Neural cell (in vitro differentiated cells): ENCODE measurements at regions not wholly inside any gene's neighbourhood (a gene's known extent, or its start where the extent isn't known, plus 50 kb on each side); places are given as distances from the start of the nearest gene placed in this dataset.

Source experiments
- H2AFZ ChIP-seq: fragments of 200-600, 300-800 bp; sonication (generic), shearing (Covaris generic); 2 replicates; pipeline ENCODE4 v1.6.0; 2014; ENCODE audit warnings: low read depth, mild to moderate bottlenecking, antibody characterized with exemption, low read length, moderate library complexity
- H3F3A ChIP-seq: fragments of 200-600 bp; shearing (Covaris generic); 2 replicates; pipeline ENCODE4 v1.6.1; 2016; ENCODE audit warnings: mild to moderate bottlenecking, moderate library complexity, mixed read lengths, antibody characterized with exemption, low read length; ENCODE audit not compliant: insufficient read depth, poor library complexity, severe bottlenecking
- H3K27ac ChIP-seq: fragments of 200-600, 300-800 bp; sonication (generic), shearing (Covaris generic); 2 replicates; pipeline ENCODE4 v1.5.1; 2014; ENCODE audit warnings: mild to moderate bottlenecking, low read length, moderate library complexity
- H3K27me3 ChIP-seq: fragments of 300-800, 200-600 bp; sonication (generic), shearing (Covaris generic); 2 replicates; pipeline ENCODE4 v1.6.0; 2014; ENCODE audit warnings: mild to moderate bottlenecking, low read depth, low read length, moderate library complexity; ENCODE audit not compliant: insufficient read depth
- H3K36me3 ChIP-seq: fragments of 300-800, 200-600 bp; sonication (generic), shearing (Covaris generic); 2 replicates; pipeline ENCODE4 v1.5.1; 2014; ENCODE audit warnings: mild to moderate bottlenecking, antibody characterized with exemption, low read length, moderate library complexity; ENCODE audit not compliant: insufficient read depth
- H3K4me2 ChIP-seq: fragments of 300-800, 200-600 bp; sonication (generic), shearing (Covaris generic); 2 replicates; pipeline ENCODE4 v1.6.0; 2014; ENCODE audit warnings: mild to moderate bottlenecking, low read length
- H3K4me3 ChIP-seq: fragments of 300-800, 200-600 bp; sonication (generic), shearing (Covaris generic); 2 replicates; pipeline ENCODE4 v1.5.1; 2014; ENCODE audit warnings: mild to moderate bottlenecking, low read length, moderate library complexity
- H3K79me2 ChIP-seq: fragments of 200-600 bp; shearing (Covaris generic); replicated peaks from 2 replicates; pipeline ENCODE4 v1.6.0; 2014; ENCODE audit warnings: mild to moderate bottlenecking, low read length, moderate library complexity; ENCODE audit not compliant: insufficient read depth
- H3K9ac ChIP-seq: fragments of 300-800, 200-600 bp; sonication (generic), shearing (Covaris generic); 2 replicates; pipeline ENCODE4 v1.6.1; 2016; ENCODE audit warnings: mild to moderate bottlenecking, low read length, mixed read lengths
- H3K9me2 ChIP-seq: fragments of 200-600 bp; shearing (Covaris generic); 2 replicates; pipeline ENCODE4 v1.6.1; 2016; ENCODE audit warnings: mild to moderate bottlenecking, low read length, mixed read lengths; ENCODE audit not compliant: insufficient read depth
- H3K9me3 ChIP-seq: fragments of 200-600, 300-800 bp; sonication (generic), shearing (Covaris generic); 2 replicates; pipeline ENCODE4 v1.6.1; 2016; ENCODE audit warnings: mild to moderate bottlenecking, mixed run types, low read length, moderate library complexity, mixed read lengths
- H4K20me1 ChIP-seq: fragments of 200-600 bp; shearing (Covaris generic); 2 replicates; pipeline ENCODE4 v1.6.1; 2016; ENCODE audit warnings: mild to moderate bottlenecking, mixed run types; ENCODE audit not compliant: insufficient read depth
- EP300 ChIP-seq: fragments of 450-650 bp; conservative IDR thresholded peaks from 2 replicates; pipeline ENCODE4 v1.6.1; 2014; ENCODE audit warnings: antibody characterized with exemption, mild to moderate bottlenecking, moderate library complexity; ENCODE audit not compliant: poor library complexity, severe bottlenecking
- EZH2 ChIP-seq: fragments of 200-600, 300-800 bp; shearing (Covaris generic), sonication (generic); IDR thresholded peaks from 2 replicates; pipeline ENCODE4 v1.6.1; 2014; ENCODE audit warnings: antibody characterized with exemption, low read length, borderline replicate concordance, mild to moderate bottlenecking; ENCODE audit not compliant: insufficient read depth, poor library complexity, severe bottlenecking
- MXI1 ChIP-seq: fragments of 450-650 bp; conservative IDR thresholded peaks from 2 replicates; pipeline ENCODE4 v1.6.1; 2014; ENCODE audit warnings: antibody characterized with exemption, mild to moderate bottlenecking; ENCODE audit not compliant: poor library complexity, severe bottlenecking
- POLR2AphosphoS5 ChIP-seq: IDR thresholded peaks from 2 replicates; pipeline ENCODE4 v1.6.1; 2012
- RAD21 ChIP-seq: fragments of 450-650 bp; conservative IDR thresholded peaks from 2 replicates; pipeline ENCODE4 v1.6.1; 2014; ENCODE audit warnings: antibody characterized with exemption, mild to moderate bottlenecking, moderate library complexity
- SMC3 ChIP-seq: fragments of 450-650 bp; conservative IDR thresholded peaks from 2 replicates; pipeline ENCODE4 v1.6.1; 2014; ENCODE audit warnings: antibody characterized with exemption, mild to moderate bottlenecking, moderate library complexity; ENCODE audit not compliant: poor library complexity
- TAF1 ChIP-seq: IDR thresholded peaks from 2 replicates; pipeline ENCODE4 v1.6.1; 2012; ENCODE audit warnings: low read depth
- TF ChIP-seq, protein P1 (sequence below): IDR thresholded peaks from 2 replicates; pipeline ENCODE4 v1.6.1; 2012; ENCODE audit warnings: borderline replicate concordance
- TF ChIP-seq, protein P2 (sequence below): fragments of 450-650 bp; IDR thresholded peaks from 2 replicates; pipeline ENCODE4 v1.5.1; 2014; ENCODE audit warnings: antibody characterized with exemption, mild to moderate bottlenecking, moderate library complexity; ENCODE audit not compliant: poor library complexity, severe bottlenecking

DNA sequence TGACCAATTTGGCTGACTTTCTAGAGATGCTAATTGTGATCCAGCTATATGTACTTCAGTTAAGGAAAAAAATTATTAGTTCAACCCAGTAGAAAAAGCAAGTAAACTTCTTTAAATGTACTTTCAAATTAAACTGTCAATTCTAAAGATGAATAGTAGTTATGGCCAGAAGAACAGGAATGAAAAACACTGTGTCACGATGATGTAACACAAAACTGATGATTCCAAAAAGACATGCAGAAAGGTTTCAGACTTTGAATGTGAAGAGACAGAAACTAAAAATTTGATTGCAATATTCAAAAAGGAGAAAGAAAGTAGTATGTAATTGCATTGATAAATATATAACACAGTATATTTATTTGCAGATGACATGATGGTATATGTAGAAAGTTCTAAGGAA, 127.3 kb upstream of the NR4A3 start:
- no peak for TF ChIP-seq RAD21
- TF ChIP-seq, protein P1, sequence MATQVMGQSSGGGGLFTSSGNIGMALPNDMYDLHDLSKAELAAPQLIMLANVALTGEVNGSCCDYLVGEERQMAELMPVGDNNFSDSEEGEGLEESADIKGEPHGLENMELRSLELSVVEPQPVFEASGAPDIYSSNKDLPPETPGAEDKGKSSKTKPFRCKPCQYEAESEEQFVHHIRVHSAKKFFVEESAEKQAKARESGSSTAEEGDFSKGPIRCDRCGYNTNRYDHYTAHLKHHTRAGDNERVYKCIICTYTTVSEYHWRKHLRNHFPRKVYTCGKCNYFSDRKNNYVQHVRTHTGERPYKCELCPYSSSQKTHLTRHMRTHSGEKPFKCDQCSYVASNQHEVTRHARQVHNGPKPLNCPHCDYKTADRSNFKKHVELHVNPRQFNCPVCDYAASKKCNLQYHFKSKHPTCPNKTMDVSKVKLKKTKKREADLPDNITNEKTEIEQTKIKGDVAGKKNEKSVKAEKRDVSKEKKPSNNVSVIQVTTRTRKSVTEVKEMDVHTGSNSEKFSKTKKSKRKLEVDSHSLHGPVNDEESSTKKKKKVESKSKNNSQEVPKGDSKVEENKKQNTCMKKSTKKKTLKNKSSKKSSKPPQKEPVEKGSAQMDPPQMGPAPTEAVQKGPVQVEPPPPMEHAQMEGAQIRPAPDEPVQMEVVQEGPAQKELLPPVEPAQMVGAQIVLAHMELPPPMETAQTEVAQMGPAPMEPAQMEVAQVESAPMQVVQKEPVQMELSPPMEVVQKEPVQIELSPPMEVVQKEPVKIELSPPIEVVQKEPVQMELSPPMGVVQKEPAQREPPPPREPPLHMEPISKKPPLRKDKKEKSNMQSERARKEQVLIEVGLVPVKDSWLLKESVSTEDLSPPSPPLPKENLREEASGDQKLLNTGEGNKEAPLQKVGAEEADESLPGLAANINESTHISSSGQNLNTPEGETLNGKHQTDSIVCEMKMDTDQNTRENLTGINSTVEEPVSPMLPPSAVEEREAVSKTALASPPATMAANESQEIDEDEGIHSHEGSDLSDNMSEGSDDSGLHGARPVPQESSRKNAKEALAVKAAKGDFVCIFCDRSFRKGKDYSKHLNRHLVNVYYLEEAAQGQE, result no peak
- no peak for TF ChIP-seq TAF1
- no peak for TF ChIP-seq MXI1
- TF ChIP-seq EP300, result no peak
- no peak for TF ChIP-seq POLR2AphosphoS5
- no peak for TF ChIP-seq EZH2
- TF ChIP-seq, protein P2, sequence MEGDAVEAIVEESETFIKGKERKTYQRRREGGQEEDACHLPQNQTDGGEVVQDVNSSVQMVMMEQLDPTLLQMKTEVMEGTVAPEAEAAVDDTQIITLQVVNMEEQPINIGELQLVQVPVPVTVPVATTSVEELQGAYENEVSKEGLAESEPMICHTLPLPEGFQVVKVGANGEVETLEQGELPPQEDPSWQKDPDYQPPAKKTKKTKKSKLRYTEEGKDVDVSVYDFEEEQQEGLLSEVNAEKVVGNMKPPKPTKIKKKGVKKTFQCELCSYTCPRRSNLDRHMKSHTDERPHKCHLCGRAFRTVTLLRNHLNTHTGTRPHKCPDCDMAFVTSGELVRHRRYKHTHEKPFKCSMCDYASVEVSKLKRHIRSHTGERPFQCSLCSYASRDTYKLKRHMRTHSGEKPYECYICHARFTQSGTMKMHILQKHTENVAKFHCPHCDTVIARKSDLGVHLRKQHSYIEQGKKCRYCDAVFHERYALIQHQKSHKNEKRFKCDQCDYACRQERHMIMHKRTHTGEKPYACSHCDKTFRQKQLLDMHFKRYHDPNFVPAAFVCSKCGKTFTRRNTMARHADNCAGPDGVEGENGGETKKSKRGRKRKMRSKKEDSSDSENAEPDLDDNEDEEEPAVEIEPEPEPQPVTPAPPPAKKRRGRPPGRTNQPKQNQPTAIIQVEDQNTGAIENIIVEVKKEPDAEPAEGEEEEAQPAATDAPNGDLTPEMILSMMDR, result no peak
- no peak for TF ChIP-seq SMC3
- Histone ChIP-seq H3K9ac (no peak overlapping the region), H3F3A (no peaks in the 10 kb centered on the region), H3K4me3 (no peak overlapping the region), H3K4me2 (no peak overlapping the region), H2AFZ (no peak overlapping the region), H3K9me3 (peaks cover 4% of the 10 kb centered on the region), H3K79me2 (no peaks in the 10 kb centered on the region), H3K27me3 (no peaks in the 10 kb centered on the region), H3K36me3 (no peaks in the 10 kb centered on the region), H3K9me2 (no peaks in the 10 kb centered on the region), H3K27ac (no peak overlapping the region), H4K20me1 (no peaks in the 10 kb centered on the region)

DNA sequence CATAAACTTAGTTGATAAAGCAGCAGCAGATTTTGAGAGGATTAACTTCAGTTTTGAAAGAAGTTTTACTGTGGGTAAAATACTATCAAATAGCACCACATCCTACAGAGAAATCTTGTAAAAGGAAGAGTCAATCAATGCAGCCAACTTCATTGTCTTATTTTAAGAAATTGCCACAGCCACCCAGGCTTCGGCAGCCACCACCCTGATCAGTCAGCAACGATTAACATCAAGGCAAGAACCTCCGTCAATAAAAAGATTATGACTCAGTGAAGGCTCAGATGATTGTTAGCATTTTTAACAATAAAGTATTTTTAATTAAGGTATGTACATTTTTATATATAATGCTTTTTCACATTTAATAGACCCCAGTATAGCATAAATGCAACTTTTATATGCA, 122.3 kb upstream of the NR4A3 start:
- TF ChIP-seq EZH2 (no peak), RAD21 (no peak), MXI1 (no peak), POLR2AphosphoS5 (no peak), TAF1 (no peak), EP300 (no peak), SMC3 (no peak)
- TF ChIP-seq, protein P2, result no peak
- TF ChIP-seq, protein P1, result no peak
- Histone ChIP-seq H3K9me2 (no peaks in the 10 kb centered on the region), H3K36me3 (no peaks in the 10 kb centered on the region), H3K4me3 (no peak overlapping the region), H3K4me2 (no peak overlapping the region), H2AFZ (no peak overlapping the region), H3F3A (no peaks in the 10 kb centered on the region), H4K20me1 (no peaks in the 10 kb centered on the region), H3K27me3 (no peaks in the 10 kb centered on the region), H3K9ac (no peak overlapping the region), H3K79me2 (no peaks in the 10 kb centered on the region), H3K9me3 (peaks cover 4% of the 10 kb centered on the region), H3K27ac (no peak overlapping the region)
